Esophagus squamous epithelium (tissue), 4 donors: ENCODE measurements at regions not wholly inside any gene's neighbourhood (a gene's known extent, or its start where the extent isn't known, plus 50 kb on each side); places are given as distances from the start of the nearest gene placed in this dataset.

ENCODE experiments used
- POLR2A ChIP-seq, 4 donors: fragments of 450-650 bp; IDR thresholded peaks; one replicate each; pipeline ENCODE4 v1.6.1; 2017; ENCODE audit warnings: antibody characterized with exemption in 4 of 4, mild to moderate bottlenecking in 4 of 4, moderate library complexity in 3 of 4
- TF ChIP-seq, protein P1 (sequence below), 6 experiments: fragments of 450-650 bp in 4 of 6; fragments of 200-600 bp in 2 of 6; sonication (generic) in 2 of 6; IDR thresholded peaks; one replicate each; pipeline ENCODE4 v1.5.1; 2016 to 2019; ENCODE audit warnings: antibody characterized with exemption in 6 of 6, mild to moderate bottlenecking in 4 of 6, moderate library complexity in 4 of 6

DNA sequence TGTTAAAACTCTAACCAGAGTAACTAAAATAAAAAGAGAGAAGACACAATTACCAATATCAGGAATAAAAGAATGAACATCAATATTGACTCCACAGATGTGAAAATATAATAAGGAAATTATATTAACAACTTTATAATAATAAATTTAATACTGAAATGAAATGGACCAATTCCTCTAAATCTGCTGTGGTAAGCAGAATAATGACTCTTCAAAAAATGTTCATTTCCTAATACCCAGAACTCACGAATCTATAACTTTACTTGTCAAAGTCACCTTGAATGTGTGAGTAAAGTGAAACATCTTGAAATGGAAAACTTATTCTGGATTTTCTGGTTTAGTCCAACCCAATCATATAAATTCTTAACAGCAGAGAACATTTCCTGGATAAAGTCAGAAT lies 1391.1 kb downstream of the FAM133A start:
- TF ChIP-seq, protein P1, sequence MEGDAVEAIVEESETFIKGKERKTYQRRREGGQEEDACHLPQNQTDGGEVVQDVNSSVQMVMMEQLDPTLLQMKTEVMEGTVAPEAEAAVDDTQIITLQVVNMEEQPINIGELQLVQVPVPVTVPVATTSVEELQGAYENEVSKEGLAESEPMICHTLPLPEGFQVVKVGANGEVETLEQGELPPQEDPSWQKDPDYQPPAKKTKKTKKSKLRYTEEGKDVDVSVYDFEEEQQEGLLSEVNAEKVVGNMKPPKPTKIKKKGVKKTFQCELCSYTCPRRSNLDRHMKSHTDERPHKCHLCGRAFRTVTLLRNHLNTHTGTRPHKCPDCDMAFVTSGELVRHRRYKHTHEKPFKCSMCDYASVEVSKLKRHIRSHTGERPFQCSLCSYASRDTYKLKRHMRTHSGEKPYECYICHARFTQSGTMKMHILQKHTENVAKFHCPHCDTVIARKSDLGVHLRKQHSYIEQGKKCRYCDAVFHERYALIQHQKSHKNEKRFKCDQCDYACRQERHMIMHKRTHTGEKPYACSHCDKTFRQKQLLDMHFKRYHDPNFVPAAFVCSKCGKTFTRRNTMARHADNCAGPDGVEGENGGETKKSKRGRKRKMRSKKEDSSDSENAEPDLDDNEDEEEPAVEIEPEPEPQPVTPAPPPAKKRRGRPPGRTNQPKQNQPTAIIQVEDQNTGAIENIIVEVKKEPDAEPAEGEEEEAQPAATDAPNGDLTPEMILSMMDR (IDR thresholded peaks at IDR 0.05) = no peak
- TF ChIP-seq POLR2A (IDR thresholded peaks at IDR 0.05) = no peak
